ENCODE measurements at regions not wholly inside any gene's neighbourhood (a gene's known extent, or its start where the extent isn't known, plus 50 kb on each side); places are given as distances from the start of the nearest gene placed in this dataset.

DNA sequence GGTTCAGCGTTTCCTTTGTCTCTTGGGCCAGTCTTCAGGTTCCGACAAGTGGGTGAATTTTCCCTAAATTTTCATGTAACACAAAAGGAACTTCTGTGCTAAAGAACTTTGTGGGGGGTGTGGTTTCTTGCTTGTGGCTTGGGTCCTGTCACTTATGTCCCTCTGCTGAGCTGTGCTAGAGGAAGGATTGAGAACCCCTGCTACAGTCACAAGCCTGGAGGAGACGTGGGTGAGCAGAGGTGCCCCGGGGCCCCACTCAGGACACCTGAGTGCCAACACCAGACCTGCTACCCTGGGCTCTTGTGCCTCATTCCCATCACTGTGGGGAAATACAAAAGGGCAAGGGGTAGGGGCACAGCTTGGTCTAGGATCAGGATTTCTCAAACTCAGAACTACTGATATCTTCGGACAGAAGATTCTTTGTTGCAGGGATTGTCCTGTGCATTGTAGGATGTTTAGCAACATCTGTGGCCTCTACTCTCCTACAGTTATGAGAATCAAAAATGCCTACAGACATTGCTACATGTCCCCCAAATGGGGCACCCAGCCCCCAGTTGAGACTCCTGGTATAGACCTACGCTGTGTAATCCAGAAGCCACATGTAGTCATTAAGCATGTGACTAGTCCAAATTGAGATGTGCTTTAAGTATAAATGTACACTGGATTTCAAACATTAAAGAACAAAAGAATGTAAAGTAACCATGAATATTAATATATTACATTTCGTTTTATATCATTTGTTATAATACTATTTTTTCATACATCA is 128.7 kb downstream of the LY86 start:
- intact Hi-C loops (cut with micrococcal nuclease; ENCODE audit: unreplicated experiment) = no loop called here
- POLR2A ChIA-PET = no interaction called here
- TF ChIP-seq EZH2phosphoT487 (IDR thresholded peaks at IDR 0.05; ENCODE audit: borderline replicate concordance, low read depth, low read length) = no peak
- TF ChIP-seq CTCF (conservative IDR thresholded peaks at IDR 0.05; ENCODE audit: low read length) = no peak
- DNase-seq (ENCODE audit: low spot score) = no peak
- Histone ChIP-seq H3K27ac (ENCODE audit: low read depth, low read length, poor library complexity, severe bottlenecking) (no peak overlapping the region), H3K4me2 (ENCODE audit: low read length) (no peak overlapping the region), H3K79me2 (ENCODE audit: insufficient read depth, low read depth, low read length) (no peaks in the 10 kb centered on the region), H3K36me3 (ENCODE audit: insufficient read depth, low read length) (no peaks in the 10 kb centered on the region), H4K20me1 (ENCODE audit: insufficient read depth, low read length) (no peaks in the 10 kb centered on the region), H3K4me1 (ENCODE audit: insufficient read depth, low read length, poor library complexity, severe bottlenecking) (peaks cover 11% of the 10 kb centered on the region), H3K9me3 (ENCODE audit: low read length) (no peaks in the 10 kb centered on the region), H2AFZ (ENCODE audit: low read length) (no peak overlapping the region), H3K9me2 (ENCODE audit: insufficient read depth, low read length) (no peaks in the 10 kb centered on the region), H3K4me3 (ENCODE audit: low read depth, low read length, poor library complexity, severe bottlenecking) (no peak overlapping the region)
- CTCF ChIA-PET (ENCODE audit: unreplicated experiment) = no interaction called here
- no TSS peak for BruUV-seq (replicated peaks)

- H2AFZ ChIP-seq (ENCODE audit: low read length) = no peak overlapping the region
- intact Hi-C loops (cut with micrococcal nuclease; ENCODE audit: unreplicated experiment) = no loop called here
- no peaks in the 10 kb centered on the region for H3K36me3 ChIP-seq (ENCODE audit: insufficient read depth, low read length)
- H3K4me1 ChIP-seq (ENCODE audit: insufficient read depth, low read length, poor library complexity, severe bottlenecking) = peaks cover 4% of the 10 kb centered on the region
- no peak for DNase-seq (ENCODE audit: low spot score)
- POLR2A ChIA-PET = no interaction called here
- CTCF ChIA-PET (ENCODE audit: unreplicated experiment) = no interaction called here
- no peaks in the 10 kb centered on the region for H3K79me2 ChIP-seq (ENCODE audit: insufficient read depth, low read depth, low read length)
- H4K20me1 ChIP-seq (ENCODE audit: insufficient read depth, low read length) = no peaks in the 10 kb centered on the region
- H3K4me2 ChIP-seq (ENCODE audit: low read length) = no peak overlapping the region
- BruUV-seq (replicated peaks) = no TSS peak
- no peak overlapping the region for H3K4me3 ChIP-seq (ENCODE audit: low read depth, low read length, poor library complexity, severe bottlenecking)
- no peaks in the 10 kb centered on the region for H3K9me2 ChIP-seq (ENCODE audit: insufficient read depth, low read length)
- no peak for TF ChIP-seq EZH2phosphoT487 (IDR thresholded peaks at IDR 0.05; ENCODE audit: borderline replicate concordance, low read depth, low read length)
- no peak for TF ChIP-seq CTCF (conservative IDR thresholded peaks at IDR 0.05; ENCODE audit: low read length)
- no peak overlapping the region for H3K27ac ChIP-seq (ENCODE audit: low read depth, low read length, poor library complexity, severe bottlenecking)
- no peaks in the 10 kb centered on the region for H3K9me3 ChIP-seq (ENCODE audit: low read length)
Measured at GRCh38 chr6:6717953-6718352, 129.4 kb downstream of the LY86 start.

GRCh38 chr6:6721606-6722005 is 133.1 kb downstream of the LY86 start:
- TF ChIP-seq EZH2phosphoT487 (IDR thresholded peaks at IDR 0.05; ENCODE audit: borderline replicate concordance, low read depth, low read length) (no peak), CTCF (conservative IDR thresholded peaks at IDR 0.05; ENCODE audit: low read length) (no peak)
- no peaks in the 10 kb centered on the region for H3K9me2 ChIP-seq (ENCODE audit: insufficient read depth, low read length)
- intact Hi-C loops (cut with micrococcal nuclease; ENCODE audit: unreplicated experiment) = no loop called here

More at GRCh38 chr6:6721606-6722005, 133.1 kb downstream of the LY86 start:
- Histone ChIP-seq H4K20me1 (ENCODE audit: insufficient read depth, low read length) (no peaks in the 10 kb centered on the region), H3K27ac (ENCODE audit: low read depth, low read length, poor library complexity, severe bottlenecking) (no peak overlapping the region), H3K36me3 (ENCODE audit: insufficient read depth, low read length) (no peaks in the 10 kb centered on the region), H2AFZ (ENCODE audit: low read length) (no peak overlapping the region), H3K4me3 (ENCODE audit: low read depth, low read length, poor library complexity, severe bottlenecking) (no peak overlapping the region), H3K4me1 (ENCODE audit: insufficient read depth, low read length, poor library complexity, severe bottlenecking) (no peaks in the 10 kb centered on the region), H3K4me2 (ENCODE audit: low read length) (no peak overlapping the region), H3K79me2 (ENCODE audit: insufficient read depth, low read depth, low read length) (no peaks in the 10 kb centered on the region), H3K9me3 (ENCODE audit: low read length) (no peaks in the 10 kb centered on the region)
- ChIA-PET CTCF (ENCODE audit: unreplicated experiment) (no interaction called here), POLR2A (interaction anchor here (0.6 kb wide), 1 partner anchor 665 kb away, joined by 3 read pairs; no protein-coding TSS in a partner anchor)
- BruUV-seq (replicated peaks) = no TSS peak
- DNase-seq (ENCODE audit: low spot score) = no peak
